ENCODE measurements at regions not wholly inside any gene's neighbourhood (a gene's known extent, or its start where the extent isn't known, plus 50 kb on each side); places are given as distances from the start of the nearest gene placed in this dataset.

DNA sequence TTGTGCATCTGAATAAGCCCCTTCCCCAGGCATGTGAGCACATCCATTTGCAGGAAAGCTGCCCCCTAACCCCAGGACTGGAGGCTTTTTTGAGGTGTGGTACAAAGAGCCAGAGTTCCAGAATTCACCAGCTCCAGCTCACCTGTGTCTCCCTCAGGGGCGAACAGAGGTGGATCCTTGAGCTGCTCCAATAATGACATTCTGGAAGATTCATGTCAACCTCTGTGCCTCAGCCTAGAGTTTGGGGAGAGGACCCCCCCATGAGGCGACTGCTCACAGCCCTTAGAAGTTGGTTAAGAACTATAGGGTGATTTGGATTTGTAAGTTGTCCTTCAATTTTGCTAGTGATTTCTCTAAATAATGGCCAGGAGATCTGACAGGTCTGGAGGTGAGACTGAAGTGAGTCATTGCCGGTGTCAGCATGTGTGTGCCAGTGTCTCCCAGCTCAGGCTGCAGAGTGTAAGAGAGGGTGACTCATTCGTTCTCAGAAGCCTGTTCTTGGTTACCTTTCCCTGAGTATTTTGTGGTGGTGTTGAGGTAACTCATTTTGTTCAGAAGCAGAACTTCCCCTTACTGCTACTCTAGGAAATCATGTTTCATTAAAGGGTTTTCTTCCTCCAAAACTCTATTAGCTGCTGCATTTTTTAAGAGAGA, 136.9 kb upstream of the TOPAZ1 start:
- DNase-seq (ENCODE audit: low read depth): peak; percentile 9
- H3K4me3 ChIP-seq (replicated peaks; ENCODE audit: low read depth, low read length): no peak overlapping the region
- TF ChIP-seq, protein P1, sequence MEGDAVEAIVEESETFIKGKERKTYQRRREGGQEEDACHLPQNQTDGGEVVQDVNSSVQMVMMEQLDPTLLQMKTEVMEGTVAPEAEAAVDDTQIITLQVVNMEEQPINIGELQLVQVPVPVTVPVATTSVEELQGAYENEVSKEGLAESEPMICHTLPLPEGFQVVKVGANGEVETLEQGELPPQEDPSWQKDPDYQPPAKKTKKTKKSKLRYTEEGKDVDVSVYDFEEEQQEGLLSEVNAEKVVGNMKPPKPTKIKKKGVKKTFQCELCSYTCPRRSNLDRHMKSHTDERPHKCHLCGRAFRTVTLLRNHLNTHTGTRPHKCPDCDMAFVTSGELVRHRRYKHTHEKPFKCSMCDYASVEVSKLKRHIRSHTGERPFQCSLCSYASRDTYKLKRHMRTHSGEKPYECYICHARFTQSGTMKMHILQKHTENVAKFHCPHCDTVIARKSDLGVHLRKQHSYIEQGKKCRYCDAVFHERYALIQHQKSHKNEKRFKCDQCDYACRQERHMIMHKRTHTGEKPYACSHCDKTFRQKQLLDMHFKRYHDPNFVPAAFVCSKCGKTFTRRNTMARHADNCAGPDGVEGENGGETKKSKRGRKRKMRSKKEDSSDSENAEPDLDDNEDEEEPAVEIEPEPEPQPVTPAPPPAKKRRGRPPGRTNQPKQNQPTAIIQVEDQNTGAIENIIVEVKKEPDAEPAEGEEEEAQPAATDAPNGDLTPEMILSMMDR (IDR thresholded peaks at IDR 0.05; ENCODE audit: low read length, missing control alignments): no peak

DNA sequence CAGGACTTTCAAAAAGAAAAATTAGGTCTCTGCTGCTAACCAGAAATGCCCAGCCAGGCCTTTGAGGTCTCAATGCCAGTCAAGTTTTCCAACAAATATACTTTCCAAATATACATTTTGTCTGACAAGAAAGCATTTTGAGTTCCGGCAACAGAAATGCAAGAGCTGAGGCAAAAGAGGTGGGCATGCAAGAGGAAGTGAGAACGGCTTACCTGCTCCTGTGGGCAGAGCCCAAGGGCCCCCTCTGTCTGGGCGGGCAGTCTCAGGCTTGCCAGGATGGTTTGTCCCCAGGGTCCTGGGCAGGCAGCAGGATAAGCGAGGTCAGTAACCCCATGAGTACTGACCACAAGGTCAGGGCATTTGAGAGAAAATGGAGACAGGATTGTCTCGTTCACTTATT, 136.1 kb upstream of the TOPAZ1 start:
- TF ChIP-seq, protein P1 (IDR thresholded peaks at IDR 0.05; ENCODE audit: low read length, missing control alignments): no peak
- no peak for DNase-seq (ENCODE audit: low read depth)
- H3K4me3 ChIP-seq (replicated peaks; ENCODE audit: low read depth, low read length): no peak overlapping the region

DNA sequence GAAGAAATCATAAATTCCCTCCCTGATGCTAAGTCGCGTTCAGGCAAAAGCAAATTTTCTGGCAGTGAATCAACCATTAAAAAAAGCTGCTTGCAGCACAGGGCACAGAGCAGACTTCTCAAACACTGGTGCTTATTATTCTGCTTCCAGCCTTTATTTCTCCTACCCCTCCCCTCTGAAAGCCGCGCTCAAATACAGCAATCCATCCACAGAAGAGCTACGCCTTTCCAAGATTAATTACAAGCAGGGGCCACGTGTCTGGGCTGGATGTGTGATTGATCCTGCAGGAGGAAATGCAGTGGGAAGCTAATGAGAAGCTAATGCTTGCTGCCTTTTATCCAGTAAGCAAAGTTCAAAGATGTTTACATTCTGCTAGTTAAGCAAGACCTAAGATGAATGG, 134.9 kb upstream of the TOPAZ1 start:
- no peak for DNase-seq (ENCODE audit: low read depth)
- TF ChIP-seq, protein P1 (IDR thresholded peaks at IDR 0.05; ENCODE audit: low read length, missing control alignments): no peak
- no peak overlapping the region for H3K4me3 ChIP-seq (replicated peaks; ENCODE audit: low read depth, low read length)

GRCh38 chr3:44108481-44108880, 133.2 kb upstream of the TOPAZ1 start:
- TF ChIP-seq, protein P1 (IDR thresholded peaks at IDR 0.05; ENCODE audit: low read length, missing control alignments): no peak
- H3K4me3 ChIP-seq (replicated peaks; ENCODE audit: low read depth, low read length): no peak overlapping the region
- no peak for DNase-seq (ENCODE audit: low read depth)

DNA sequence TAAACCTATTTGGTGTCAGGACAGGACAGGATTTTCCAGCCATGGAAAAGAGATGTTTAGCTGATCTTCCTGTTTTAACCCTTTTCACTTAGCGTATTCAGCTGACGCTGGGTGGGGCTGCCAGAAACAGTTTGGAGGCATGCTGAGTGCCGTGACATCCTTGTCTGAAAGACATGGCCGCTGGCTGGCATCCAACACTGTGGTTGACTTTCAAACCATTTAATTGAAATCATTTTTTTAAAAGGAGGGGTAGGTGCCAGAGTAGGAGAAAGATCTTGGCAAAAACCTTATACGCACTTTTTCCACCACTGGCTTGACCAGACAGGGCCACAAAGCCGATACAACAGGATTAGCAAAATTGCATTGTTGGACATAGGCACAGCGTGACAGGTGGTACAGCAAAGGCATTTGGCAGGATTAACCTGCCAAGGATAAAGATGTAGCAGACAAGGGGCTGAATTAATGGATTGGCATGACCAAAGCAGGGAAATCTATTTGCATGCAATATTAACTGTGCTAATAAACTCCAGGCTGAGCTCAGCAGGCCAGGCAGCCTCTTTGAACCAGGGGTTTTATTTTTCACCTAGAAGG, 131.8 kb upstream of the TOPAZ1 start:
- TF ChIP-seq, protein P1 (IDR thresholded peaks at IDR 0.05; ENCODE audit: low read length, missing control alignments): no peak
- no peak for DNase-seq (ENCODE audit: low read depth)

DNA sequence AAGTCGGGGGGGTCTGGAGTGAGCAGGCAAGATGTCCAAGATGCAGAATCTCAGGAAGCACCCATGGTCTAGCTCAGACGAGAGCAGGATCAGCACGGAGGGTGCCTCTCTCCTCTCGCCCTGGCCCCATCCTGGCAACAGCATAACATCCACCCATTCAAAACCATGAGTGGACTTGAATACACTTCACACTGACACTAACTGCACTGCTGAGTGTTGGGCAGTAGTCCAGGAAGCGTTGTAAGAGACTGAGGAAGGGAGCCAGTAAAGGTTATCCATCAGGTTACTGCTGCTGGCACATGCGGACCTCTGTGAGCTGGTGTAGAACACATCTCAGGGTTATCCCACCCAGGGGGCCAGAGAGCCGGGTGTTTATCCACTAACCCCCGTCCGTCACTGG, 131.0 kb upstream of the TOPAZ1 start:
- TF ChIP-seq, protein P1 (IDR thresholded peaks at IDR 0.05; ENCODE audit: low read length, missing control alignments): no peak
- DNase-seq (ENCODE audit: low read depth): no peak
- H3K4me3 ChIP-seq (replicated peaks; ENCODE audit: low read depth, low read length): no peak overlapping the region

More for the DNA sequence above, 131.8 kb upstream of the TOPAZ1 start:
- no peak overlapping the region for H3K4me3 ChIP-seq (replicated peaks; ENCODE audit: low read depth, low read length)

DNA sequence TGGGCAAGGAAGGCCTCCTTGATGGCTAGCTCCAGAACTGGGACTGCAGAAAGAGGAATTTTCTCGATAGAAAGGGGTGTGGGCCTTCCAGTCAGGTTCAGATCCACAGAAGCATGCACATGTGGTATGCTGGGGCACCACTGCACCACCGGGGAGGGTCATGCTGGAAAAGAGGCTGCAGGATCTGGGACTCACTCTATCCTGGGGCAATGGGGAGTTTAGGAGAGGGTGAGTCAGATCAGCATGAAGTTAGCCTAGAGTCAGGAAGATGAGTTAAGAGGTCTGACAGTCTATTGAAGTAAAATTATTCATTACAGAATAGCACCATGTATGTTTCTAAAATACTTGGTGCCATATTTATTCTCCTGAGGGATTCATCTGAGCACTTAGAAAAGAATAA, 130.2 kb upstream of the TOPAZ1 start:
- TF ChIP-seq, protein P1 (IDR thresholded peaks at IDR 0.05; ENCODE audit: low read length, missing control alignments): no peak
- no peak overlapping the region for H3K4me3 ChIP-seq (replicated peaks; ENCODE audit: low read depth, low read length)
- no peak for DNase-seq (ENCODE audit: low read depth)

All from fibroblast of pulmonary artery (primary cell).